Stimulated activated naive B cell treated with anti-CD40 and anti-IgM and Interleukin-4, amounts not matched to agents 10 μg/mL and 1 μg/mL and 100 μg/mL, for 72 hours (primary cell): ENCODE measurements at regions not wholly inside any gene's neighbourhood (a gene's known extent, or its start where the extent isn't known, plus 50 kb on each side); places are given as distances from the start of the nearest gene placed in this dataset.

ENCODE experiments used
- ATAC-seq, 2 donors: fragments of 150-1000 bp; cut with Tn5 transposase; replicated peaks; 2 replicates each; pipeline ENCODE4 v1.10.0; 2021; ENCODE audit warnings: moderate library complexity in 1 of 2
- DNase-seq: peaks from one replicate; pipeline ENCODE4 v3.0.0; 2021
- H3K27ac Mint-ChIP-seq: one replicate; pipeline ENCODE4 v1.8.0; 2022; ENCODE audit warnings: mild to moderate bottlenecking, mixed read lengths
- H3K27me3 Mint-ChIP-seq, 2 donors: one replicate each; pipeline ENCODE4 v1.8.0; 2022; ENCODE audit warnings: mixed read lengths in 2 of 2
- H3K36me3 Mint-ChIP-seq, 2 donors: one replicate each; pipeline ENCODE4 v1.8.0; 2022; ENCODE audit warnings: mixed read lengths in 2 of 2, mild to moderate bottlenecking in 1 of 2
- H3K4me1 Mint-ChIP-seq, 2 donors: one replicate each; pipeline ENCODE4 v1.8.0; 2022; ENCODE audit warnings: mixed read lengths in 2 of 2, mild to moderate bottlenecking in 1 of 2
- H3K4me3 Mint-ChIP-seq, 2 donors: one replicate each; pipeline ENCODE4 v1.8.0; 2022; ENCODE audit warnings: mild to moderate bottlenecking in 2 of 2, mixed read lengths in 2 of 2, moderate library complexity in 1 of 2
- H3K9me3 Mint-ChIP-seq, 2 donors: one replicate each; pipeline ENCODE4 v1.8.0; 2022; ENCODE audit warnings: mixed read lengths in 2 of 2, mild to moderate bottlenecking in 1 of 2

DNA sequence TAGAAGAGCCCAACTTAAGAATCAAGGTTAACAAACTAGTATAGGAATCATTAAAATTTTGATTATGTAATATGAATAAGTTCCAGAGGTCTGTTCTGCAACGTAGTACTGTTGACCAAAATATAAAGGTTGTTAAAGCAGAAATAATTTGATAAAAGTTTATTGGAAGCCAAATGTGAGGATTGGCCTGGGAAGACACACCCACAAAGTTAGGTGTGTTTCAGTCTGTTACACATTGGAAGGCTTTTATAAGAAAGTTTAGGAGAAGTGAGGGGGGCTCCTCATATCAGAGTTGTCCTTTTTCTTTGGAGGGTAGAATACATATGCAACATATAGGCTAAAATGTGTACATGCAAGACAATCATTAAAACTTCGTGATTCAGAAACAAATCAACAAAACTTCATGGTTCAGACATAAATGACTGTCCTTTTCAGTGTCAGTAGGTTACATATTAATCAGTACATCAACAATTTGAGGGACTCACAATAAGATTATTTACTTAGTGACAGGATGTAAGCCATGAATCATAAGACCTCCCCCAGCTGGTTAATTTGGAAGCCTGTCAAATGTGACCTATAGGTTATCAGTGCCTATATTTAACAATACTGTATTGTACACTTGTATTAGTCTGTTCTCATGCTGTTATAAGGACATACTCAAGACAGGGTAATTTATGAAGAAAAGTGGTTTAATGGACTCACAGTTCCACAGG is 245.0 kb upstream of the B3GALT2 start:
- H3K36me3 Mint-ChIP-seq = peaks cover 12 to 18% of the 10 kb centered on the region in 2 donors
- DNase-seq (no peak), ATAC-seq (no peak)
- H3K4me1 Mint-ChIP-seq = peaks cover 0 to 2% of the 10 kb centered on the region in 2 donors
- H3K9me3 Mint-ChIP-seq = peaks cover 18 to 21% of the 10 kb centered on the region in 2 donors
- no peak overlapping the region for H3K27ac Mint-ChIP-seq
- H3K4me3 Mint-ChIP-seq = no peak overlapping the region
- peaks cover 6 to 7% of the 10 kb centered on the region in 2 donors for H3K27me3 Mint-ChIP-seq

DNA sequence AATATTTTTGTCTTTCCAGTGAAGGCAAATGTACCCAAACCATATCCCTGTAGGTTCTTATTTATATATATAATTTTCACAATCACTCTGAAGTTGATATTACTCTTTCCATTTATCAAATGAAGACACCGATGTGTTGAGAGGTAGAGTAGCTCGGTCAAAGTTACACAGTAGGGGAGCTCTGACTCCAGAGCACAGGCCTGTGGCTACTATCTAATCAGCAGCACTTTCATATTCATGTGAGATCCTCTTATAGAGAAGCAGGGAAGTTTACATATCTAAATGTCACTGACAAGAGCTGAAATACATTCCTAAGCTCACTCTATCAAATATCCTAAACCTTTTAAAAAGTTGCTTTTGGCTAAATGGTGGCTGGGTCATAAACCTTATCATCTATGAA is 241.1 kb upstream of the B3GALT2 start:
- H3K36me3 Mint-ChIP-seq = peaks cover 3 to 6% of the 10 kb centered on the region in 2 donors
- H3K27ac Mint-ChIP-seq = no peak overlapping the region
- H3K27me3 Mint-ChIP-seq = peaks cover 6 to 7% of the 10 kb centered on the region in 2 donors
- no peak for DNase-seq
- peaks cover 5 to 8% of the 10 kb centered on the region in 2 donors for H3K9me3 Mint-ChIP-seq
- H3K4me1 Mint-ChIP-seq = peaks cover 0 to 2% of the 10 kb centered on the region in 2 donors
- ATAC-seq = no peak
- H3K4me3 Mint-ChIP-seq = no peak overlapping the region

DNA sequence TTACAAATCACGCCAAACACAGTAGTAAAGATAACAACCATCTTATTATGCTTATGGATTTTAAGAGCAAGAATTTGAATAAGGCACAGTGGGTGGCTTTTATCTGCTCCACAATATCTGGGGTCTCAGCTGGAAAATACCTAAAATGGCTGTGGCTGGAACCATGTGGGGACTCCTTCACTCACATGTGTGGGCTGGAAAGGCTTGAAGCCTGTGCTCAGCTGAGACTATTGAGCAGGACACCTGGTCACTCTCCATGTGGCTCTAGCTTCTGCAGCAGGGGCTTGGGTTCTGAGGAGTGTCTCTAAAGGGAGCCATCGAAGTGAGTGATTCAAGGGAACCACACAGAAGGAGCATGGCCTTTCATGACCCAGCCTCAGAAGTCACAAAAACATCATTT is 239.6 kb upstream of the B3GALT2 start:
- Mint-ChIP-seq H3K9me3 (no peaks in the 10 kb centered on the region), H3K27me3 (no peaks in the 10 kb centered on the region)

DNA sequence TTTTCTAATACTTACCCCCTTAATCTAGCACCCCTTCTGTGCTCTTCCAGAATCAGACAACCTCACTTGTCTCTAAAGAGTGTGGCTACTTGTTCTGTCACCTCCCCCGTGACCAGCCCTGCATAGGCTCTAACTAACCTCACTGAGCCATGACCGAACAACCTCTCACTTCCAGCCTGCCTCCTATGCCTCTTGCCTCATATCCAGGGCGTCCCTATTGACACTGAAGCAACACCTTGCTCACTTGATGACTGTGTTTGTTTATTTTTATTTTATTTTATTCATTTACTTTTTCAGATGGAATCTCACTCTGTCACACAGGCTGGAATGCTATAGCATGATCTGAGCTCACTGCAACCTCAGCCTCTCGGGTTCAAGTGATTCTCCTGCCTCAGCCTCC is 235.1 kb upstream of the B3GALT2 start:
- Mint-ChIP-seq H3K9me3 (no peaks in the 10 kb centered on the region), H3K27ac (no peak overlapping the region), H3K4me1 (peaks cover 9 to 15% of the 10 kb centered on the region in 2 donors), H3K4me3 (no peak overlapping the region), H3K36me3 (no peaks in the 10 kb centered on the region), H3K27me3 (no peaks in the 10 kb centered on the region)
- DNase-seq (no peak), ATAC-seq (peak in 1 of 2 donors; percentile 33)

More for the DNA sequence above, 239.6 kb upstream of the B3GALT2 start:
- Mint-ChIP-seq H3K4me3 (no peak overlapping the region), H3K4me1 (peaks cover 0 to 2% of the 10 kb centered on the region in 2 donors), H3K36me3 (no peaks in the 10 kb centered on the region), H3K27ac (no peak overlapping the region)
- ATAC-seq (no peak), DNase-seq (no peak)

DNA sequence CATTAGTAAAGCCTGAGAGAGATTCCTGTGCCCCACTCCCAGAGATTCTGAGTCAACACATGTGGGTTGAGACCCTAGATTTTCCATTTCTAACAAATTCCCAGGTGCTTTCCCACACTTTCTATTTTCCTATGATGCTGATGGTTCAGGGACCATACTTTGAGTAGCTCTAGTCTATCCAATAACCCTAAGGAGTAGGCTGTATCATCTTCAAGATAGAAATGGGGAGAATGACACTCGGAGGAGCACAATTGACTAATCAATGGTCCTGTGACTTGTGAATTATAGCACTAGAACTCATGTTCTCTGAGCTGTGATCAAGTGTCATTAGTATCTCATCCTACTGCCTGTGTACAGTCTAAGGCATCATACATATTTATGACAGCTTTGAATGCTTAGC is 232.9 kb upstream of the B3GALT2 start:
- DNase-seq = no peak
- peaks cover 0 to 2% of the 10 kb centered on the region in 2 donors for H3K9me3 Mint-ChIP-seq
- H3K27ac Mint-ChIP-seq = no peak overlapping the region
- no peak overlapping the region for H3K4me3 Mint-ChIP-seq
- H3K4me1 Mint-ChIP-seq = peaks cover 9 to 22% of the 10 kb centered on the region in 2 donors
- no peak for ATAC-seq
- H3K36me3 Mint-ChIP-seq = no peaks in the 10 kb centered on the region
- no peaks in the 10 kb centered on the region for H3K27me3 Mint-ChIP-seq

DNA sequence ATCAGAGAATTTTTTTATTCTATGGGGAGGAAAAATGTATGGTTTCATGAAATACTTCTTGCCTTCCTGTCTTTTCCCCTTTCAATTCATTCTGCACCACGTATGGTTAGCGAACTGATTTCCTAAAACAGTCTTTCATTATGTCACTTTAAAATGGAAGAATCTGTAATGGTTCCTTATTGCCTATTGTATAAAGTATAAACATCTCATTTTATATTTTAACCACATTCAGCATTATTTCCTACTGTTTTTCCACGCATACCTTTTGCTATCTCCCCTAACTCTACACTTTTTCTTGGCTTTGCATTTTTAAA is 232.3 kb upstream of the B3GALT2 start:
- Mint-ChIP-seq H3K4me3 (peak overlapping the region; percentile 52 to 70), H3K9me3 (peaks cover 0 to 2% of the 10 kb centered on the region in 2 donors), H3K27ac (no peak overlapping the region)

DNA sequence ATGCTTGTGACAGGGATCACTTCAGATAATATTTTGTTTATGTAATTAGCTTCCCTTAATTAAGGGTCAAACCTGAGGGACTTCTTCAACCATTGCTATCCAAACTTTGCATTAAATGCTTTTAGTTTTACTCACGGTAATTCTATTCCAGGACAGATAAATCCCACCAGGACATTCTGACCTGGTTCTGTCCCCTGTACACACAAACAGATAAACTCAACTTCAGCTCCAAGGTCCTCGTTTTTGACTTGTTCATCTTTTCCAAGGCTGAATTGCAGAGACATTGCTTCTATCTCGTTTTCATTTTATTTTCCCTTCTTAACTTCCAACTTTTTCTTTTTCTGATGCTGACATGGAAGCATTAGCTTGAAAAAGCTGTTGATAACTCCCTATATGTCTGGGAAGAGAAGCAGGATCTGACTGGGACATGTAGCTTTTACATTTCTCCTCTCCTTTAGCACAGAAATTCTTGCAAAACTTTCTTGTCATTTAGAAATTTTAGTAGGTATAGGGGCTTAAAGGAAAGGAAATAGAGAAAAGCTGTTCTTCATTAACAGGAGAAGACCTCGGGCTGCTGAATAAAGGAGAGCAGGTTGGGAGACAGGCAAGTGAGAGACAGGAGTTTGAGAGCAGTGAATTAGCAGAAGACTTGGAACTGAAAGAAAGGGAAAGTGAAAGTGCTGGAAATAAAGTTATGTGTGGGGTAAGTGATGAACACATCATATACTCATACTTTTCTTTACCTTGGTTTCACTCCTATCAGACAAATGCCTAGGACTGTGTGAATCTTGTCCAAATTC is 231.7 kb upstream of the B3GALT2 start:
- ATAC-seq = peak; percentile 44 to 71
- peaks cover 9 to 22% of the 10 kb centered on the region in 2 donors for H3K4me1 Mint-ChIP-seq
- DNase-seq = no peak
- H3K4me3 Mint-ChIP-seq = peak overlapping the region; percentile 52 to 70
- H3K27ac Mint-ChIP-seq = peak overlapping the region; percentile 10
- peaks cover 0 to 4% of the 10 kb centered on the region in 2 donors for H3K9me3 Mint-ChIP-seq
- no peaks in the 10 kb centered on the region for H3K36me3 Mint-ChIP-seq
- no peaks in the 10 kb centered on the region for H3K27me3 Mint-ChIP-seq

More for the DNA sequence above, 232.3 kb upstream of the B3GALT2 start:
- Mint-ChIP-seq H3K27me3 (no peaks in the 10 kb centered on the region), H3K36me3 (no peaks in the 10 kb centered on the region), H3K4me1 (peaks cover 9 to 22% of the 10 kb centered on the region in 2 donors)
- ATAC-seq = no peak
- no peak for DNase-seq

DNA sequence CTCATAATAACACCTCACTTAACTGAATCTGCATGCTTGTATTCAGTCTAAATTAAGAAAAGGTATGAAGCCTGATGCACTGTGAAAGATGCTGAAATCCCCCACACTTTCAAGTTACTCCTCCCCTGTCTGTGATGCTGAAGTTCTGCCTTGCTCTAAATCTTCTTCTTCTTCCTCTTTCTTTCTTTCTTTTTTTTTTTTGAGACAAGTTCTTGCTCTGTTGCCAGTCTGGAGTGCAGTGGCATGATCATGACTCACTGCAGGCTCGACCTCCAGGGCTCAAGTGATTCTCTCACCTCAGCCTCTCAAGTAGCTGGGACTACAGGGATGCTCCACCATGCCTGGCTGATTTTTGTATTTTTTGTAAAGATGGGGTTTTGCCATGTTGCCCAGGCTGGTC is 231.0 kb upstream of the B3GALT2 start:
- ATAC-seq (peak; percentile 72), DNase-seq (peak; percentile 5)
- Mint-ChIP-seq H3K4me3 (no peak overlapping the region), H3K9me3 (peaks cover 0 to 4% of the 10 kb centered on the region in 2 donors), H3K27me3 (no peaks in the 10 kb centered on the region), H3K4me1 (peaks cover 9 to 22% of the 10 kb centered on the region in 2 donors), H3K27ac (peak overlapping the region; percentile 10), H3K36me3 (no peaks in the 10 kb centered on the region)

DNA sequence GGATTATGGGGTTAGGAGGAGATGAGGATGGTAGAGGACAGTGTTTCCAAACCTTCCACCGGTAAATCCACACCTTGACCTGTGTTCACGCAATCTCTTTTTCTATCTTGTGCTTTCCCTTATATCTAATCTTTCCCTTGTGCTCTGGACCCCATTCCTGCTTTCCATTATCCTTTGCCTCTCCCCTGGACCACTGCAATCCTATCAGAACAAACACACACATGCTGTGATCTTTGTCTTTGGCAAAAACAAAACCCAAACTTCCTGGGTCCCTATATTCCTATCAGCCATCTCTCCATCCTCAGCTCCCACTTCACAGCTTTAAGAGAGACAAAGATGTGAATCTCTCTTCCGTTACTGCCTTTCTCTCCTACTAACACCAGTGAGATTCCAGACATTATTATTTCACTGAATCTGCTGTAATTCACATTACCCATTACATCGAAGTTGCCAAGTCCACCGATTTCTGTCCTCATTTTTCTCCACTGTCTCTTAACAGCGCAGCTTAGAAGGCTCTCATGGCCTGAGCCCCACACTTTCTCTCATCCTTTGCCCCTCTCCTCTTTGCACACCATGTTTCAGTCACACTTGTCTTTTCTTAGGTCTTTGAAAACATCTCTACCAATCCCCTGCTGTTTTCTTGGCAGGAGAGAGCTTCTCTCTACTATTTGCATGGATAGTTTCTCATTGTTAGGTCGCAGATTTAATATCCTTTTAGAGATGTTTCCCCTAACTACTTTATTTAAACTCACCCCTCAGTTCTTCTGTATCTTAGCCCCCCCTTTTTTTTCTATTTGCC is 230.0 kb upstream of the B3GALT2 start:
- DNase-seq = no peak
- Mint-ChIP-seq H3K27ac (no peak overlapping the region), H3K36me3 (no peaks in the 10 kb centered on the region), H3K9me3 (peaks cover 0 to 4% of the 10 kb centered on the region in 2 donors), H3K4me1 (peaks cover 9 to 22% of the 10 kb centered on the region in 2 donors), H3K27me3 (no peaks in the 10 kb centered on the region), H3K4me3 (no peak overlapping the region)
- ATAC-seq = no peak

DNA sequence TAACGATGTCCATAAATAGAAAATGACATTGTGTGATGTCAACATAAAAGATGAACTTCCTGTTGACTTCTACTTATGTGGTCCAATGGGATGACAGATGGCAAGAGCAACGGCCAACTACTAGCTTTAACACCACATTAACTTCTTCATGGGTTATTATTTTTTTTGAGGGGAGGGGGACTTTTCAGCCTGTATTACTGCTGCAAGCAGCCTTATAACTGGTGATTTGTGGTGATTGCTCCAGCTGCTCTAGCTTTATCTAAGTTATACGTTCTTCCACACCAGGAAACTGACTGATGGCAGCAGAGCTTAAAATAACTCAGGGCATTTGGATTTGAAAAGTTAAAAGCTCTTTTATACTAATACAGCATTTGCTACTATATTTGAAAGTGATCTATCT is 228.8 kb upstream of the B3GALT2 start:
- DNase-seq (no peak), ATAC-seq (no peak)
- H3K27ac Mint-ChIP-seq = no peak overlapping the region

DNA sequence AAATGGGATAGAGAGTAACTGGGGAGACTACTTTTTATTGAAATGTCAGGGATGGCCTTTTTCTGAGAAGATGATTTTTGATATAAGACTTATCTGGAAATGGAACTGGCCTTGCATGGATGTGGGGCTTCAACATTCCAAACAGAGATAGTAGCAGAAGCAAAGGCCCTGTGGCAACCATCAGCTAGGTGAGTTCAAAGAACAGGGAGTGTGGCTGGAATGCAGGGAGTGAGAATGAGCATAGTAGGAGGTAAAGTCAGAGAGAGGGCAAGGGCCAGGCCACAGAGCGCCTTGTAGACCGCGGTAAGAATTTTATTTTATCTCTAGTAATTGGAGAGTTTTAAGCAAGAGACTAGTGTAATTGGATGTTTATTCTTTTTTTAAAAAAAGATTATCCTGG is 227.0 kb upstream of the B3GALT2 start:
- peaks cover 7 to 21% of the 10 kb centered on the region in 2 donors for H3K4me1 Mint-ChIP-seq
- no peak overlapping the region for H3K27ac Mint-ChIP-seq
- no peak overlapping the region for H3K4me3 Mint-ChIP-seq
- no peaks in the 10 kb centered on the region for H3K27me3 Mint-ChIP-seq
- H3K9me3 Mint-ChIP-seq = peaks cover 0 to 4% of the 10 kb centered on the region in 2 donors
- H3K36me3 Mint-ChIP-seq = no peaks in the 10 kb centered on the region
- ATAC-seq (no peak), DNase-seq (no peak)

More for the DNA sequence above, 228.8 kb upstream of the B3GALT2 start:
- Mint-ChIP-seq H3K27me3 (no peaks in the 10 kb centered on the region), H3K9me3 (peaks cover 0 to 4% of the 10 kb centered on the region in 2 donors), H3K36me3 (no peaks in the 10 kb centered on the region), H3K4me3 (no peak overlapping the region), H3K4me1 (peaks cover 9 to 22% of the 10 kb centered on the region in 2 donors)

DNA sequence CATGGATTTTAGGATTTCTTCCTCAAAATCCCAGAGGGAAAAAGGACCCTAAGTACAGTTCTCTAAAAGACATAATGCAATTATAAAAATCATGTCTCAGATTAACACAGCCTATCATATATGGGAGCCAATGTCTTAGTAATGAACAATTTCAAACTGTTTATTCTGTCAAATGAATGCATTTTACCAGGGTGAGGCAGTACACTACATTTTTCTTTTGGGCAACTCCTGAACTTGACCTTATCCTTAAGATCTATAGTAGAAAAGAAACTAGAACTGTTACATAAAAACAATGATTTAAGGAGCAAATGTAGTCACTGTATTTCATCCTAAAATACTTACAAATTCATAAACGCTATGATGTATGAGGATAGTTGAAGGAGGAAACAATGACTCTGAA is 226.3 kb upstream of the B3GALT2 start:
- no peaks in the 10 kb centered on the region for H3K36me3 Mint-ChIP-seq
- peaks cover 4 to 18% of the 10 kb centered on the region in 2 donors for H3K4me1 Mint-ChIP-seq
- ATAC-seq (no peak), DNase-seq (no peak)
- H3K4me3 Mint-ChIP-seq = no peak overlapping the region
- H3K27ac Mint-ChIP-seq = no peak overlapping the region
- no peaks in the 10 kb centered on the region for H3K27me3 Mint-ChIP-seq
- peaks cover 0 to 4% of the 10 kb centered on the region in 2 donors for H3K9me3 Mint-ChIP-seq

DNA sequence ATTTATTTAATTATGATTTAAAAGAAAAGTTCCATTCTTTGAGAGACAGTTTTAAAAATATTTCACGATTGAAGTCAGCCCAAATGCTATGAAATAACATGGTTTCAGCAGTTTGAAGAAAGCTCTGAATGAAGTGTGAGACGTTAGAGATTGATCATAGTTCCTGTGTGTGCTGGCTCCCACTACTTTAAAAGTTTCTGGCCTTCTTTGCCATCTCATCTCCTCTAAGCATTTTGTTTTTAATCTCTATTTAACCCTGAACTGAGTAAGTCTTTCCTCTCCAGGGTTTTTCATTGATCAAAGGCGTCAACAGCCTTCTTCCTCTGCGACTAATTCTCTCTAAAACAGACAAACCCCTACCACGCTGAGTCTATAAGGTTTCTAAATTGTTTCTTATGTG is 225.3 kb upstream of the B3GALT2 start:
- no peak for DNase-seq
- Mint-ChIP-seq H3K36me3 (no peaks in the 10 kb centered on the region), H3K4me1 (peaks cover 0 to 11% of the 10 kb centered on the region in 2 donors)

DNA sequence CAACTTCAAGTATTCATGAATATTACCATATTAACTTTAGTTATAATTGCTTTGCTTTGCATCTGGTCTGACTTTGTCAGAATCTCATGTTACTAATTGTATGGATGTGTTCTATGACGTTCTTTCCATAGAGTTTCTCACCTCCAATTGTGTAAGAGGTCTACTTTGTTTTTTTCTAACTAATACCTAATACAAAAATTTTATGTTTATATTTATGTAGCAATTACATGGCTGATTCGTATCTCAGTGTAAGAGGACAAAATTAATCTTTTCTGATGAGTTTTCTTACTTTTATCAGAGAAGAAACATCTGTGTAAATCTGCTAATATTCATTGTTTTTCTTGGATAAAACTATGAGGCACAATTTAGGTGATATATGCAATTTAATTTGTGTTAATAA is 224.8 kb upstream of the B3GALT2 start:
- H3K36me3 Mint-ChIP-seq = no peaks in the 10 kb centered on the region
- ATAC-seq = no peak
- peaks cover 0 to 11% of the 10 kb centered on the region in 2 donors for H3K4me1 Mint-ChIP-seq
- H3K9me3 Mint-ChIP-seq = peaks cover 0 to 4% of the 10 kb centered on the region in 2 donors
- no peaks in the 10 kb centered on the region for H3K27me3 Mint-ChIP-seq
- DNase-seq = no peak
- H3K4me3 Mint-ChIP-seq = no peak overlapping the region
- no peak overlapping the region for H3K27ac Mint-ChIP-seq

More for the DNA sequence above, 225.3 kb upstream of the B3GALT2 start:
- Mint-ChIP-seq H3K4me3 (no peak overlapping the region), H3K27me3 (no peaks in the 10 kb centered on the region), H3K9me3 (peaks cover 0 to 4% of the 10 kb centered on the region in 2 donors), H3K27ac (no peak overlapping the region)
- ATAC-seq = no peak
